Liver (tissue), 8 donors: ENCODE measurements at regions not wholly inside any gene's neighbourhood (a gene's known extent, or its start where the extent isn't known, plus 50 kb on each side); places are given as distances from the start of the nearest gene placed in this dataset.

Source experiments
- DNase-seq: peaks from one replicate; pipeline ENCODE4 v3.0.0-alpha.2; 2017; ENCODE audit warnings: low spot score
- H3K27ac ChIP-seq, 2 donors: one replicate each; pipeline ENCODE4 v1.7.0; 2013; ENCODE audit warnings: inconsistent platforms in 2 of 2, low read length in 2 of 2, control low read depth in 1 of 2, low read depth in 1 of 2, mild to moderate bottlenecking in 1 of 2
- H3K27me3 ChIP-seq, 4 donors: one replicate each; pipeline versions ENCODE4 v1.6.1 to v1.7.0; 2013; ENCODE audit warnings: low read length in 3 of 4, inconsistent platforms in 1 of 4, mild to moderate bottlenecking in 1 of 4, moderate library complexity in 1 of 4; ENCODE audit not compliant: control insufficient read depth in 4 of 4, insufficient read depth in 4 of 4
- H3K36me3 ChIP-seq, 4 donors: one replicate each; pipeline versions ENCODE4 v1.6.1 to v1.7.0; 2013; ENCODE audit warnings: low read length in 3 of 4, mild to moderate bottlenecking in 3 of 4, low read depth in 1 of 4, moderate library complexity in 1 of 4; ENCODE audit not compliant: control insufficient read depth in 4 of 4, insufficient read depth in 3 of 4
- H3K4me1 ChIP-seq, 4 donors: one replicate each; pipeline versions ENCODE4 v1.6.1 to v1.7.0; 2013; ENCODE audit warnings: low read length in 3 of 4, mild to moderate bottlenecking in 3 of 4, moderate library complexity in 1 of 4; ENCODE audit not compliant: control insufficient read depth in 4 of 4, insufficient read depth in 4 of 4
- H3K4me3 ChIP-seq, 3 donors: one replicate each; pipeline versions ENCODE4 v1.6.1 to v1.7.0; 2013; ENCODE audit warnings: low read length in 3 of 3, control low read depth in 1 of 3, low read depth in 1 of 3, mild to moderate bottlenecking in 1 of 3
- H3K9ac ChIP-seq, 2 donors: one replicate each; pipeline ENCODE4 v1.7.0; 2013; ENCODE audit warnings: low read length in 2 of 2, mild to moderate bottlenecking in 2 of 2, moderate library complexity in 2 of 2, control low read depth in 1 of 2, low read depth in 1 of 2
- H3K9me3 ChIP-seq, 4 donors: one replicate each; pipeline versions ENCODE4 v1.6.1 to v1.7.0; 2013; ENCODE audit warnings: low read length in 3 of 4; ENCODE audit not compliant: control insufficient read depth in 4 of 4
- EGR1 ChIP-seq, 2 donors: IDR thresholded peaks; 2 replicates each; pipeline ENCODE4 v1.6.1; 2016 to 2018; ENCODE audit warnings: antibody characterized with exemption in 2 of 2, low read depth in 2 of 2
- FOXA1 ChIP-seq: IDR thresholded peaks from 2 replicates; pipeline ENCODE4 v1.6.1; 2016; ENCODE audit warnings: antibody characterized with exemption
- FOXA2 ChIP-seq: IDR thresholded peaks from 2 replicates; pipeline ENCODE4 v1.6.1; 2016; ENCODE audit warnings: antibody characterized with exemption
- GABPA ChIP-seq, 2 donors: IDR thresholded peaks in 1 of 2; conservative IDR thresholded peaks in 1 of 2; 2 replicates each; pipeline ENCODE4 v1.6.1; 2016; ENCODE audit warnings: antibody characterized with exemption in 2 of 2, mild to moderate bottlenecking in 1 of 2, moderate library complexity in 1 of 2
- HNF4A ChIP-seq, 2 donors: conservative IDR thresholded peaks; 2 replicates each; pipeline ENCODE4 v1.6.1; 2016; ENCODE audit warnings: antibody characterized with exemption in 2 of 2, mild to moderate bottlenecking in 2 of 2
- HNF4G ChIP-seq: IDR thresholded peaks from 2 replicates; pipeline ENCODE4 v1.6.1; 2016; ENCODE audit warnings: antibody characterized with exemption
- NR2F2 ChIP-seq: IDR thresholded peaks from 2 replicates; pipeline ENCODE4 v1.6.1; 2016; ENCODE audit warnings: antibody characterized with exemption
- SP1 ChIP-seq: IDR thresholded peaks from 2 replicates; pipeline ENCODE4 v1.6.1; 2018; ENCODE audit warnings: antibody characterized with exemption, mild to moderate bottlenecking
- TAF1 ChIP-seq: conservative IDR thresholded peaks from 2 replicates; pipeline ENCODE4 v1.6.1; 2016; ENCODE audit warnings: antibody characterized with exemption, mild to moderate bottlenecking
- whole genome bisulfite sequencing: extraction: QIAGEN DNeasy Blood & Tissue Kit; methylation state at CpG from one replicate; pipeline ENCODE4 v1.1.7; 2013; 5-methylcytosine and 5-hydroxymethylcytosine counted together
- TF ChIP-seq, protein P1 (sequence below): IDR thresholded peaks from 2 replicates; pipeline ENCODE4 v1.6.1; 2016; ENCODE audit warnings: antibody characterized with exemption, mild to moderate bottlenecking
- TF ChIP-seq, protein P2 (sequence below): IDR thresholded peaks from 2 replicates; pipeline ENCODE4 v1.6.1; 2016; ENCODE audit warnings: antibody characterized with exemption
- TF ChIP-seq, protein P3 (sequence below): fragments of 150-350 bp; IDR thresholded peaks from 2 replicates; pipeline ENCODE4 v1.5.1; 2017; ENCODE audit warnings: improper control_type of control experiment, low read depth, low read length; ENCODE audit not compliant: missing input control
- TF ChIP-seq, protein P4 (sequence below): IDR thresholded peaks from 2 replicates; pipeline ENCODE4 v1.6.1; 2016; ENCODE audit warnings: antibody characterized with exemption
- donor health status: healthy.
- donor health status: healthy.
- donor health status: healthy.
- donor health status: healthy.
- donor health status: healthy.

DNA sequence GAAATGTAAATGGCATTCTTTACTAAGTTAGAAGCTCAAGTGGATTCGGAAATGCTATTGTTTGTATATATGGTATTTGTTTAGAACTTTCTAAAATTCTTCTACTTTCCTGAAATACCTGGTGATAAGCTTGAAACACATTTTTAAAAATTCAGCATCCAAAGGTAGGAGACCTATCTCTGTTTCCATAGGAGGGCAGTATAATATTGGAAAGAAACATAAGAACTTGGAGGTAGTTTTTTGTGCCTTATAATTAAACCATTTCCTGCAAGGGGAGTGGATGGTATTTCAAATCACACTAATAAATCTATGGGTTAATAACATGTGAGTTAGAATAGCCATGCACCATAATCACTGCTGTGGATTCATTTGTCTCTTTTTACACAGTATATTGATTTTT is 217.4 kb upstream of the AADAT start:
- no peak overlapping the region for H3K9ac ChIP-seq
- no peaks in the 10 kb centered on the region for H3K27me3 ChIP-seq
- H3K9me3 ChIP-seq: no peaks in the 10 kb centered on the region
- 89% methylated on average over 1 of the region's 1 CpG for WGBS
- H3K27ac ChIP-seq: no peak overlapping the region
- TF ChIP-seq TAF1 (no peak), HNF4G (no peak), FOXA2 (no peak), HNF4A (conservative IDR thresholded peaks at IDR 0.05) (no peak), FOXA1 (no peak)
- TF ChIP-seq, protein P1, sequence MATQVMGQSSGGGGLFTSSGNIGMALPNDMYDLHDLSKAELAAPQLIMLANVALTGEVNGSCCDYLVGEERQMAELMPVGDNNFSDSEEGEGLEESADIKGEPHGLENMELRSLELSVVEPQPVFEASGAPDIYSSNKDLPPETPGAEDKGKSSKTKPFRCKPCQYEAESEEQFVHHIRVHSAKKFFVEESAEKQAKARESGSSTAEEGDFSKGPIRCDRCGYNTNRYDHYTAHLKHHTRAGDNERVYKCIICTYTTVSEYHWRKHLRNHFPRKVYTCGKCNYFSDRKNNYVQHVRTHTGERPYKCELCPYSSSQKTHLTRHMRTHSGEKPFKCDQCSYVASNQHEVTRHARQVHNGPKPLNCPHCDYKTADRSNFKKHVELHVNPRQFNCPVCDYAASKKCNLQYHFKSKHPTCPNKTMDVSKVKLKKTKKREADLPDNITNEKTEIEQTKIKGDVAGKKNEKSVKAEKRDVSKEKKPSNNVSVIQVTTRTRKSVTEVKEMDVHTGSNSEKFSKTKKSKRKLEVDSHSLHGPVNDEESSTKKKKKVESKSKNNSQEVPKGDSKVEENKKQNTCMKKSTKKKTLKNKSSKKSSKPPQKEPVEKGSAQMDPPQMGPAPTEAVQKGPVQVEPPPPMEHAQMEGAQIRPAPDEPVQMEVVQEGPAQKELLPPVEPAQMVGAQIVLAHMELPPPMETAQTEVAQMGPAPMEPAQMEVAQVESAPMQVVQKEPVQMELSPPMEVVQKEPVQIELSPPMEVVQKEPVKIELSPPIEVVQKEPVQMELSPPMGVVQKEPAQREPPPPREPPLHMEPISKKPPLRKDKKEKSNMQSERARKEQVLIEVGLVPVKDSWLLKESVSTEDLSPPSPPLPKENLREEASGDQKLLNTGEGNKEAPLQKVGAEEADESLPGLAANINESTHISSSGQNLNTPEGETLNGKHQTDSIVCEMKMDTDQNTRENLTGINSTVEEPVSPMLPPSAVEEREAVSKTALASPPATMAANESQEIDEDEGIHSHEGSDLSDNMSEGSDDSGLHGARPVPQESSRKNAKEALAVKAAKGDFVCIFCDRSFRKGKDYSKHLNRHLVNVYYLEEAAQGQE: no peak
- no peaks in the 10 kb centered on the region for H3K4me1 ChIP-seq
- no peak for DNase-seq
- no peak overlapping the region for H3K4me3 ChIP-seq
- no peaks in the 10 kb centered on the region for H3K36me3 ChIP-seq

DNA sequence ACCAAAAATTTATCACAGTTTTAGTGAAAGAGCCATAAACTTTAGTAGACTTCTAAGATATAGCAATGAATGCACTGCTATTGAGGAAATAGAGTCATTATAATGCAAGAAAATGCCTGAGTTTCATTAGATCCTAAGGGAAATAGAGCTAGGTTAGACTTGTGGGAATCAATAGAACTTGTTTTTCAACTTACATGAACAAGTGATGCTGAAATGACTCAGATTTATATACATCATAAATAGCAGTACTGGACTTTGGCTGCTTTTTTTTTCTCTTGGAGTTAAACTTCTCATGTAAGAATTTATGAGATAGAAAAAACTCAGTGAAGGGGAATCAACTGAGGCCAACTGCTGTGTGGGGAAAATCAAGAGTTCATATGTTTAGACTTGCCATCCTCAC is 216.5 kb upstream of the AADAT start:
- H3K27ac ChIP-seq: no peak overlapping the region
- no peak for DNase-seq
- H3K27me3 ChIP-seq: no peaks in the 10 kb centered on the region
- no peaks in the 10 kb centered on the region for H3K4me1 ChIP-seq
- no peak overlapping the region for H3K4me3 ChIP-seq
- no peak overlapping the region for H3K9ac ChIP-seq
- no peaks in the 10 kb centered on the region for H3K9me3 ChIP-seq
- no peak for TF ChIP-seq GABPA (IDR thresholded peaks at IDR 0.05 in 1 of 2, conservative IDR thresholded peaks at IDR 0.05 in 1 of 2)
- TF ChIP-seq, protein P2, sequence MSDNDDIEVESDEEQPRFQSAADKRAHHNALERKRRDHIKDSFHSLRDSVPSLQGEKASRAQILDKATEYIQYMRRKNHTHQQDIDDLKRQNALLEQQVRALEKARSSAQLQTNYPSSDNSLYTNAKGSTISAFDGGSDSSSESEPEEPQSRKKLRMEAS: no peak
- no peak for TF ChIP-seq FOXA2
- TF ChIP-seq, protein P3, sequence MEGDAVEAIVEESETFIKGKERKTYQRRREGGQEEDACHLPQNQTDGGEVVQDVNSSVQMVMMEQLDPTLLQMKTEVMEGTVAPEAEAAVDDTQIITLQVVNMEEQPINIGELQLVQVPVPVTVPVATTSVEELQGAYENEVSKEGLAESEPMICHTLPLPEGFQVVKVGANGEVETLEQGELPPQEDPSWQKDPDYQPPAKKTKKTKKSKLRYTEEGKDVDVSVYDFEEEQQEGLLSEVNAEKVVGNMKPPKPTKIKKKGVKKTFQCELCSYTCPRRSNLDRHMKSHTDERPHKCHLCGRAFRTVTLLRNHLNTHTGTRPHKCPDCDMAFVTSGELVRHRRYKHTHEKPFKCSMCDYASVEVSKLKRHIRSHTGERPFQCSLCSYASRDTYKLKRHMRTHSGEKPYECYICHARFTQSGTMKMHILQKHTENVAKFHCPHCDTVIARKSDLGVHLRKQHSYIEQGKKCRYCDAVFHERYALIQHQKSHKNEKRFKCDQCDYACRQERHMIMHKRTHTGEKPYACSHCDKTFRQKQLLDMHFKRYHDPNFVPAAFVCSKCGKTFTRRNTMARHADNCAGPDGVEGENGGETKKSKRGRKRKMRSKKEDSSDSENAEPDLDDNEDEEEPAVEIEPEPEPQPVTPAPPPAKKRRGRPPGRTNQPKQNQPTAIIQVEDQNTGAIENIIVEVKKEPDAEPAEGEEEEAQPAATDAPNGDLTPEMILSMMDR: no peak
- TF ChIP-seq, protein P1: no peak
- no peak for TF ChIP-seq FOXA1
- TF ChIP-seq NR2F2: no peak
- no peak for TF ChIP-seq EGR1 (IDR thresholded peaks at IDR 0.05; ENCODE audit: low read depth in 2 of 2)
- TF ChIP-seq, protein P4, sequence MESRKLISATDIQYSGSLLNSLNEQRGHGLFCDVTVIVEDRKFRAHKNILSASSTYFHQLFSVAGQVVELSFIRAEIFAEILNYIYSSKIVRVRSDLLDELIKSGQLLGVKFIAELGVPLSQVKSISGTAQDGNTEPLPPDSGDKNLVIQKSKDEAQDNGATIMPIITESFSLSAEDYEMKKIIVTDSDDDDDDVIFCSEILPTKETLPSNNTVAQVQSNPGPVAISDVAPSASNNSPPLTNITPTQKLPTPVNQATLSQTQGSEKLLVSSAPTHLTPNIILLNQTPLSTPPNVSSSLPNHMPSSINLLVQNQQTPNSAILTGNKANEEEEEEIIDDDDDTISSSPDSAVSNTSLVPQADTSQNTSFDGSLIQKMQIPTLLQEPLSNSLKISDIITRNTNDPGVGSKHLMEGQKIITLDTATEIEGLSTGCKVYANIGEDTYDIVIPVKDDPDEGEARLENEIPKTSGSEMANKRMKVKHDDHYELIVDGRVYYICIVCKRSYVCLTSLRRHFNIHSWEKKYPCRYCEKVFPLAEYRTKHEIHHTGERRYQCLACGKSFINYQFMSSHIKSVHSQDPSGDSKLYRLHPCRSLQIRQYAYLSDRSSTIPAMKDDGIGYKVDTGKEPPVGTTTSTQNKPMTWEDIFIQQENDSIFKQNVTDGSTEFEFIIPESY: no peak
- TF ChIP-seq HNF4A (conservative IDR thresholded peaks at IDR 0.05): no peak
- no peak for TF ChIP-seq SP1
- H3K36me3 ChIP-seq: no peaks in the 10 kb centered on the region
